ENCODE measurements at regions not wholly inside any gene's neighbourhood (a gene's known extent, or its start where the extent isn't known, plus 50 kb on each side); places are given as distances from the start of the nearest gene placed in this dataset.

GRCh38 chr2:13550285-13551231 is 833.8 kb downstream of the TRIB2 start:
- no peak for DNase-seq

DNA sequence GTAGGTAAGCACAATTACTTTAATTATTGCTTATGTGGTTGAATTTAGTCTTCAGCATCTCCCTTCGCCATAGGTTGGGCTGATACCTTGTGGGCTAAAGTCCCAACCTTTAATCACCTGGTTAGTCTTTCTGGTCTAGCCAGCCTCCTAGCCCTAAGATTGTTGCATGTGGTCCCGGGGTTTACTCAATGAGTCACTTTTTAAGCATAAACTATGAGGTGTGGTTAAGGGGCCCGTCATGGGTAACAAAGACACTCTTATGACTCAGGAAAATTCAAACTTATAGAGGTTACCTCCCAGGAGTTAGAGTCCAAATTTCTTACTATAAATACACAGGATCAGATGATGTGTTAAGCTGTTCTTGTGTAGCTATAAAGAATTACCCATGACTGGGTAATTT is 841.6 kb downstream of the TRIB2 start:
- DNase-seq = no peak

GRCh38 chr2:13560322-13560721 is 843.6 kb downstream of the TRIB2 start:
- DNase-seq = no peak

GRCh38 chr2:13572466-13572865 is 855.7 kb downstream of the TRIB2 start:
- no peak for DNase-seq

DNA sequence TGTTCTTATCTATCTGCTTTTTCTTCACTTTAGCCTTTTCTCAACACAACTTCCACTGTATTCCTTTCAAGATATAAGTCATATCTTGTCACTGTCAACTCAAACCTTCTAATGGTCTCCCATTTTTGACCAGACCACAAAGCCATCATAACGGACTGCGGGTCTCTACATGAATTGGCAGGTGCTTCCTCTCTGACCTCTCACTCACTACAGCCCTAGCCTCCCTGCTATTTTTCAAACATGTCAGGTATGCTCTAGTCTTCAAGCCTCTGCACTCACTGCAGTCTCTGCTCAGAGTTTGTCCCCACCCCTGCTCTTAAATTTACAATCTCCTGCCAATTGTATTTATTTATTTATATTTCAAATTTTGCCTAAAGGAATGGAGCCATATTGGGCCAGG is 858.1 kb downstream of the TRIB2 start:
- DNase-seq = no peak

- DNase-seq = no peak
These were observed 859.8 kb downstream of the TRIB2 start for GRCh38 chr2:13576406-13577036.

DNA sequence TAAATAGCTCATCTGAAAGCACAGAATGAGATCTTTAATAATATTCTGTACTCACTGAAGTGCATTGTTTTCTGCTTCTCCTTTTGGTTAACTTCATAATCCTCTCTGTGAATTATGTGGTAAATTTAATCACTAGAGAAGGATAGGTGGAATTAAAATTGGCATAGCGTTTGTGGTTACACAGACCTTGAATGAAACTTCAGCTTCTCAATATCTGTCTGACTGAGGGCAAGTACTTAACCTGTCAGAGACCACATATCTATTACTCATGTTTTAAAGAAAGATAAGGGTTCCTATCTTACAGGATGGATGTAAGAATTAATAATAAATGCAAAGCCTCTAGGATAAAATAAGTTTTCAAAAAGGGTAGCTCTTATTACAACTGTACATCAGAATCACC is 861.8 kb downstream of the TRIB2 start:
- DNase-seq = no peak

GRCh38 chr2:13581471-13581870 is 864.7 kb downstream of the TRIB2 start:
- DNase-seq = no peak

DNA sequence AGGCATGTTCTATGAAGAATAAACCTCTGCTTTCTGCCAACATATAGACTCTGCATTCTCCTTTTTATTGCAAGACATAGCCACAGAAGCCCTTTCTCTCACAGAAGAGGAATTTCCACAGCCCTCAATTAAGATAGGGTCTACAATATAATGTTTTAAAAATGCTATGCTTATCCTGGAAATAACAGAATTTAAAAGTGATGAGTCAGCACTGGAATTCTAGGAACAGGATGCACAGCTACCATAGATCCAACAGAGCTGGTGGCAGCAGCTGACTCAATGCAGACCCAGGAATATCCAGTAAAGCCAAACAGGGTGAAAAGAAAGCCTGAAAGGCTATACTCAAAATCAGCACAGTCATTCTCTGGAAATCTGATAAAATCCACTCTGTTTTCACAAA is 866.9 kb downstream of the TRIB2 start:
- DNase-seq = no peak

DNA sequence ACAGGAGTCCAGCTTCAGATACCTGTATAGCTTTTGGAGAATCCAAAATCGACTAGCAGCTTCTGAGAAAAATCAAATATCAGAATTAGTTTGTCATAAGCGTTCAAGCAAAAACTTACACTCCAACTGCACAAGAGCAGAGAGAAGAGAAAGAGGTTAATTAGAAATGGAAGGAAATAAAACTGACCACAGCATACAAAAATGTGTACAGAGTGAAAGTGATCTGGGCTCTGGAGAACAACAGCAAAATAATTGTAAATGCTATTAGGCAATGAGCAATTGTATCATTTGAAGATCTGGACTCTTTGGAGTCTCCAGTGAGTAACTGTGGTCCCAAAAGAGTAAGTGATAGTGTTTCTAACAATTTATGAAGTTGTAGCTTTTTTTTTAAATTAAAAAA is 867.3 kb downstream of the TRIB2 start:
- no peak for DNase-seq

DNA sequence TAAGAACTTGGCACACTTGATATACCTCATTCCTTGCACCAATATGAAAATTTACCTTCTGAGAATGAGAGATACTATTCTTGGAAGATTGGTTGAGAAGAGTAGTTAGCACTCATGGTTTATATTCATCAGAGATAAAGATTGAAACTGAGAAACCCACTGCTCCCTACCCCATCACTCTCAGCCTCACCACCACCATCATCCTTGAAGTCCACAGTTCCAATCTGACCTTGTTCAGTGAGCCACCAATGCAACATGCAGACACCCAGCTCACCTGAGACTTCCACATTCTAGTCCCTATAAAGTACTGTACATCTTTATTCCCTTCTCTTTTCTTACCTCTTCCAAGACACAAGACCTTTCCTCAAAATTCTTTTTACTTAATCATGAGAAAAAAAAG is 869.0 kb downstream of the TRIB2 start:
- no peak for DNase-seq

DNA sequence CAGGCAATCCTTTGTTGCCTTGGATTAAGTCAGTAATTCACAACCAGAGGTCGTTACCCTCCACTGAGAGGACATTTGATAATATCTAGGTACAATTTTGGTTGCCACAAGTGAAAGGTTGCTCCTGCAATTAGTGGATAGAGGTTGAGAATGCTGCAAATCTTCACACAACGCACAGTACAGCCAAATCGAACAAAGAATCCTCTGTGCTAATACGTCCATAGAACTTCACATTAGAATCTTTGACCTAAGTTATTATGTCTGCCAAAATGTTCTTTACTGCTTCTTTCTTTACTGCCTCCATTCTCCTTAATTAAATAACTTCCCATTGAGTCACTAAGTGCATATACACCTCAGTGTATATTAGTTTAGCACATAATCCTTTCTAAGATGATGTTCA is 879.5 kb downstream of the TRIB2 start:
- DNase-seq = no peak

DNA sequence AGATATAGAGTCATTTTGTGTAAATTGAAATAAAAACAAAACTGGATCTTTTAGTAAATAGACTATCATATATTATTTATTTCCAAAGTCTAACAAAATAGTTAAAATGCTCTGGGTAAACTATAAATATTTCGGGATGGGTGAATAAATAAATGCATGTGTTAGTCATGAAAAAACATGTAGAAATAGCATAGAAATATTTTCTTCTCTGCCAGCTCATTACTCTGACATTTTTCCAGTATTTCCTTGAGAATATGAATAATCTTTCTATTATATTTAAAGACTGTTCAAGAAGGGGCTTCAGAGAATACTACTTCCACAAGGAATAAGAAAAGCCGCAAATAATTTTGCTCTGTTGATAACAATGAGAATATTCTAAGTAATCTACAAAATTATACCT is 880.4 kb downstream of the TRIB2 start:
- DNase-seq = no peak

DNA sequence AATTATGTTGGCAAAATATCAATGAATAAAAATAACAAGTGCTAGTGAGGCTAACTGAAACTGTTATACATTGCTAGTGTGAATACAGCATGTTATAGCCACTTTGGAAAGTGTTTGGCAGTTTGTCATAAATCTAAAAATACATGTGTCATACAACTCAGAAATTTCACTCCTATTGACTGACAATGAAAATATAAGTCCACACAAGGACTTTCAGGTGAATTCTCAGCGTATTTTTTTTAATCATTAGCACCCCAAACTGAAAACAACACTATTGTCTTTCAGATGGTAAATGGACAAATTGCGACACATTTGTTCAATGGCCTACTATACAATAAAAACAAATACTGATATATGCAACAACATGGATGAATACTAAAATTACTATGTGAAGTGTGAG is 884.8 kb downstream of the TRIB2 start:
- no peak for DNase-seq

DNA sequence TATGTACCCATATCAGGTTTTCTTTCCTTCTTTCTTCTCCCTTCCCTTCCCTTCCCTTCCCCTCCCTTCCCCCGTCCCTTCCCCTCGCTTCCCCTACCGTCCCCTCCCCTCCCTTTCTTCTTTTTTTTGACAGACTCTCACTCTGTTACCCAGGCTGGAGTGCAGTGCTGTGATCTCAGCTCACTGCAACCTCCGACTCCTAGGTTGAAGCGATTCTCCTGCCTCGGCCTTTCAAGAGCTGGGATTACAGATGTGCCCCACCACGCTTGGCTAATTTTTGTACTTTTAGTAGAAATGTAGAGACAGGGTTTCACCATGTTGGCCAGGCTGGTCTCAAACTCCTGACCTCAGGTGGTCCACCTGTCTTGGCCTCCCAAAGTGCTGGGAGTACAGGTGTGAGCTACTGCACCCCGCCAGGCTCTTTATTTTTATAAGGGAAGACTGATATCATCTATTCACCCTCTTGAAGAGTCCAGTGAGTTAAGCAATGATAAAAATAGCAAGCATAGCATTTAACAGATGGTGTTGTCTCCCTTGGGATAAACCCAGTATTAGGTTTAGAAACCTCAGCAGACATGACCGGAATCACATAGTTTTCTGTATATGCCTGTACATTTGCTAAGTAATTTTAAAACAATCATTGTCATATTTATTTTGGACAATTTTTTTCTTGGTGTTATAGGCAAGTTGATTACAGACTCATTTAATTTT is 888.4 kb downstream of the TRIB2 start:
- no peak for DNase-seq

GRCh38 chr2:13607139-13607538 is 890.4 kb downstream of the TRIB2 start:
- no peak for DNase-seq

- no peak for DNase-seq
These were observed 895.2 kb downstream of the TRIB2 start for GRCh38 chr2:13611939-13612338.

- DNase-seq = no peak
These were observed 899.3 kb downstream of the TRIB2 start for GRCh38 chr2:13616059-13616458.

DNA sequence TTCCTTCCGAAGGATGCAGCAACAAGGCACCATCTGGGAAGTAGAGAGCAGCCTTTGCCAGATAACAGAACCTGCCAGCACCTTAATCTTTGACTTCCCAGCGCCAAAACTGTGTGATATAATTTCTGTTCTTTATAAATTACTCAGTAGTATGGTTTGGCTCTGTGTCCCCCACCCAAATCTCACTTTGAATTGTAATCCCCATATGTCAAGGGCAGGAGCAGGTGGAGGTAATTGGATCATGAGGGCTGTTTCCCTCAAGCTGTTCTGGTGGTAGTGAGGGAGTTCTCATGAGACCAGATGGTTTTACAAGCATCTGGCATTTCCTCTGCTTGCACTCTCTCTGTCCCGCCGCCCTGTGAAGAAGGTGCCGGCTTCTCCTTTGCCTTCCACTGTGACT is 899.9 kb downstream of the TRIB2 start:
- DNase-seq = no peak

DNA sequence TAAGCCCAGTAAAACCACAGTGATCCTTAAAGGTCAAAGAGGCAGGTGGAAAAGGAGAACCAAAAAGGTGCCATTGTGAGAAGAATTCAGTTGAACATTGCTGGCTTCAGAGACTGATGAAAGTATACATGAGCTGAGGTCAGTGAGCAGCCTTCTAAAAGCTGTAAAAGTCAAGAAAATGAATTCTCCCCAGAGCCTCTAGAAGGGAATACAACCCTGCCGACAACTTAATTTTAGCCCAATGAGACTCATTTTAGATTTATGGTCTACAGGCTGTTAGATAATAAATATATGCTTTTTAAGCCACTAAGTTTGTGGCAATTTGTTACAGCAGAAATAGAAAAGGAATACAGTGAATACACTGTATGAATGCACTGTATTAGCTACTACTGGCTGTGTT is 911.4 kb downstream of the TRIB2 start:
- DNase-seq = no peak

DNA sequence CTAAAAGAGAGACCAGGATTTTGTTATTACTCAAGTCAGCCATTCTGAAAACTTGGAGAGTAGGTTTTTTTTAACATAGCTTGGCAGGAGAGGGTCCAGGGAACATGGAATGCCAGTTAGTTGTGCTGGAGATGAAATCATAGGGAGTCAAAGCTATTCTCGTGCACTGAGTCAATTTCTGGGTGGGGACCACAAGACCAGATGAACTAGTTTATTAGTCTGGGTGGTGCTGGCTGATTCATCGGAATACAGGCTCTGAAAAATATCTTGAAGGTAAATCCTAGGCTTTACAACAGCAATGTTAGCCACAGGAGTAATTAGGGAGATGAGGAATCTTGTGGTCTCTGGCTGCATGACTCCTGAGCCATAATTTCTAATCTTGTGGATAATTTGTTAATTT is 921.4 kb downstream of the TRIB2 start:
- no peak for DNase-seq

DNA sequence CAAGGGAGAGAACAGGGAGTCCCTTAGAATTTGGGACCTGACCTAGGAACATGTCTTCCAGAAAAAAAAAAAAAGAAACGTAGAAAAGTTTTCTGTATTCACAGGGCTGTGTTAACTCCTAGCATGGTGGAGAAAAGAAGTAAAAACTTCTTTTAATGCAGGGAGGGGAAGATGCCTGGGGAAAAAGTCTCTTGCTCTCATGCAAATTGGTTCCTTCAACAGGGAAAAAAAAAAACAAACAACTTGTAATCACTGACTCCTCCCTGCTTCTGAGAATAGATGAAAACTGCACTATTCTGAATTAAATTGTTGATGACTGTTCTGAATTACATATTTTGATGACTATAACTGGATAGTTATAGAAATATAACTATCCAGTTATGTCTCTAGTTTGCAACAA is 933.2 kb downstream of the TRIB2 start:
- DNase-seq = no peak

- no peak for DNase-seq
These were observed 933.9 kb downstream of the TRIB2 start for GRCh38 chr2:13650586-13651180.
